HFF-Myc (cell line): ENCODE measurements at regions not wholly inside any gene's neighbourhood (a gene's known extent, or its start where the extent isn't known, plus 50 kb on each side); places are given as distances from the start of the nearest gene placed in this dataset.

Experiments
- DNase-seq: peaks from one replicate; pipeline ENCODE4 v3.0.0-alpha.2; 2011; ENCODE audit warnings: low read depth; ENCODE audit errors: extremely low read depth
- H3K4me3 ChIP-seq: replicated peaks from 2 replicates; pipeline ENCODE4 v1.5.1; 2011; ENCODE audit warnings: low read depth, mild to moderate bottlenecking, control low read depth, low read length
- CTCF ChIP-seq: IDR thresholded peaks from 2 replicates; pipeline ENCODE4 v1.5.1; 2012; ENCODE audit warnings: mild to moderate bottlenecking, low read depth, low read length, control low read depth; ENCODE audit errors: missing control alignments

- DNase-seq: no peak
- no peak for TF ChIP-seq CTCF
- H3K4me3 ChIP-seq: no peak overlapping the region
Measured at GRCh38 chr15:23750179-23750578, 63.1 kb upstream of the NDN start.

GRCh38 chr15:23750776-23751175 lies 63.7 kb upstream of the NDN start:
- H3K4me3 ChIP-seq: no peak overlapping the region
- no peak for TF ChIP-seq CTCF
- no peak for DNase-seq

GRCh38 chr15:23753248-23753647 lies 66.1 kb upstream of the NDN start:
- TF ChIP-seq CTCF: no peak
- no peak overlapping the region for H3K4me3 ChIP-seq
- no peak for DNase-seq

- DNase-seq: no peak
- no peak for TF ChIP-seq CTCF
Measured at GRCh38 chr15:23758891-23759290, 71.8 kb upstream of the NDN start.

GRCh38 chr15:23760024-23760423 lies 72.9 kb upstream of the NDN start:
- H3K4me3 ChIP-seq: no peak overlapping the region
- no peak for TF ChIP-seq CTCF
- DNase-seq: no peak

More at GRCh38 chr15:23758891-23759290, 71.8 kb upstream of the NDN start:
- no peak overlapping the region for H3K4me3 ChIP-seq

- H3K4me3 ChIP-seq: no peak overlapping the region
- TF ChIP-seq CTCF: no peak
- DNase-seq: no peak
Measured at GRCh38 chr15:23761386-23761785, 74.3 kb upstream of the NDN start.

- no peak for TF ChIP-seq CTCF
- no peak for DNase-seq
- no peak overlapping the region for H3K4me3 ChIP-seq
Measured at GRCh38 chr15:23762026-23762425, 74.9 kb upstream of the NDN start.
